EL (cell line): ENCODE measurements at regions not wholly inside any gene's neighbourhood (a gene's known extent, or its start where the extent isn't known, plus 50 kb on each side); places are given as distances from the start of the nearest gene placed in this dataset.
A peak's percentile ranks its signal among the peaks of the same experiment; 100 is the strongest.
"Not testable (repeated sequence)": the region's sequence is repeated elsewhere in the genome, so short reads cannot be mapped to it uniquely, and the experiment has no call there.

ENCODE experiments used
- DNase-seq: peaks from one replicate; pipeline ENCODE4 v3.0.0-alpha.2; 2016

- no peak for DNase-seq
Measured at GRCh38 chr18:2204736-2205135, 366.6 kb downstream of the METTL4 start.

GRCh38 chr18:2207294-2207693, 364.0 kb downstream of the METTL4 start:
- DNase-seq = no peak

- no peak for DNase-seq
Measured at GRCh38 chr18:2212598-2213205, 358.6 kb downstream of the METTL4 start.

GRCh38 chr18:2213905-2214304, 357.4 kb downstream of the METTL4 start:
- no peak for DNase-seq

DNA sequence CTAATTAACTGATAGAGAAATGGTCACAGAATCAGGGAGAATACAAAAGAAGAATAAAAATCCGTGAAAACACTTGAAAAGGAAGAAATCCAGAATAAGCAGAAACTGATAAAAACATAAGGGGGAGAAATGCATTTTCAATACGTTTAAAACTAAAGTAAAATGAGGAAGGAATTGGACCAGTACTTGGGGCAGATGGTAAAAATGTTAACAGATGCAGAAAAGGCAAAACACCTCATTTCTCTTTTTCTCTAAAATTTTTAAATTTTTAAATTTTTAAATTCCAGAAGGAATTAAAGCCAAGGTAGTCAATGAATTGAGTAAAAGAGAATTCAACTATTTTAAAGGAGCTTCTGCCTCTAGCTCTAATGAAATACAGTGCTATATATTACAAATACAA, 353.9 kb downstream of the METTL4 start:
- no peak for DNase-seq

GRCh38 chr18:2218101-2218500, 353.2 kb downstream of the METTL4 start:
- no peak for DNase-seq

DNA sequence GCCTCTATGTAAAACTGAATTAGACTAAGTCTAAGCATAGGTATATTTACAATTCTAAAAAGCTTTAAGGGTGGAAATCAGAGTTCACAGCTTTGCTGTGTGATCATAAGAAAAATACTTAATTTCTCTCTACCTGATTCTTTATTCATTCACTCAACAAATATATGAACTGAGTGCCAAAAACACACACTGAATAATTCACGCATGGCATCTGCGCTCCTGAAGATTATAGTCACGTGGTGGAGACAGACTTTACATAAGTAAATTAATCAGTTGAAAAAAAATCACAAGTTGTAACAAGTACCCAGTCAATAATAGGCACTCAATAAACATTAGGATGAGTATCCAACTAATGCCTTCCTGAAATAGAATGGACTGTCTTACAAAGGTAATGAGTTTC, 351.6 kb downstream of the METTL4 start:
- DNase-seq = no peak

- DNase-seq = no peak
Measured at GRCh38 chr18:2222270-2223185, 348.8 kb downstream of the METTL4 start.

GRCh38 chr18:2223449-2223848, 347.9 kb downstream of the METTL4 start:
- DNase-seq = peak; percentile 9

- peak; percentile 42 for DNase-seq
Measured at GRCh38 chr18:2223849-2224248, 347.5 kb downstream of the METTL4 start.

DNA sequence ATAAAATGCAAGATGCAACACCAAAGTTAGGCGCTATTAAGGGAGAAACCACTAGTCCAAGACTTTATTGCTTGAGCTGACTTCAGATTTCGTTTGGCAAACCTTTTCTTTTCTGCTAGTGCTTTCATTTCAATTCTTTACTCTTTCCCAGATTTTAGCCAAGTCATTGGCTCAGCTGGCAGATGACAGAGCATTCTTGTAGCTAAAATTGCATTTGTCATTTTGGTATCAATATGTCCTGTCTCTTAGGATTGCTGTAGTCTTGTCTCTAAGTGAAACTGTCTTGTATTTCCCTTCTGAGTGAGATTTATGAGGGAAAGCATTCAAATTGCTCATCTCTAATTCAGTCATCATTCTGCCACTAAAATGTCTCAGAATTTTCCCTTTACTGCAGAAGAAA, 335.1 kb downstream of the METTL4 start:
- no peak for DNase-seq

- no peak for DNase-seq
Measured at GRCh38 chr18:2237706-2238105, 333.6 kb downstream of the METTL4 start.

GRCh38 chr18:2240311-2240705, 331.0 kb downstream of the METTL4 start:
- DNase-seq = peak; percentile 11

- DNase-seq = no peak
Measured at GRCh38 chr18:2244641-2245040, 326.7 kb downstream of the METTL4 start.

DNA sequence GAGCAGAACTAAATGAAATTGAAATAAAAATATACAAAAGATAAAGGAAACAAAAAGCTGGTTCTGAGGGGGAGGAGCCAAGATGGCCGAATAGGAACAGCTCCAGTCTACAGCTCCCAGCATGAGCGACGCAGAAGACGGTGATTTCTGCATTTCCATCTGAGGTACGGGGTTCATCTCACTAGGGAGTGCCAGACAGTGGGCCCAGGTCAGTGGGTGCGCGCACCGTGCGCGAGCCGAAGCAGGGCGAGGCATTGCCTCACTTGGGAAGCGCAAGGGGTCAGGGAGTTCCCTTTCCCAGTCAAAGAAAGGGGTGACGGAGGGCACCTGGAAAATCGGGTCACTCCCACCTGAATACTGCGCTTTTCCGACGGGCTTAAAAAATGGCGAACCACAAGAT, 324.2 kb downstream of the METTL4 start:
- DNase-seq = not testable (repeated sequence)

- no peak for DNase-seq
Measured at GRCh38 chr18:2254977-2255376, 316.3 kb downstream of the METTL4 start.

DNA sequence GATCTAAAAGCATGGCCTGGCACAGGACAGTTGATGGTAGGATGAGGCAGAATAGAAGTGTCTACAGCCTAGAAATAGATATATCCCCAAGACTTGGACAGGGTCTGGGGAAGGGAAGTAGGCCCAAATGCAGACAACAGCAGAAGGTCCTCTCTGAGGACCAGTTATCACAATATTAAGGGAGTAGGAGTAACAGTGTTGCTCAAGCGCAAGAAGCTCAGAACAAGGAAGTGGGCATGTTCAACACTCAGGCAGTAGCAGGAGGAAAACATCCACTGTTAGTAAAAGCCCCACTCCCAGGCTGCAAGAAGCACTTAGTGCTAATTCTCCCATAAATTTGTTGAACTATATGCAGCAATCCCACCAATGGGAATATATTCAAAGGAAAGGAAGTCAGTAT, 314.7 kb downstream of the METTL4 start:
- no peak for DNase-seq

GRCh38 chr18:2258954-2259353, 312.4 kb downstream of the METTL4 start:
- DNase-seq = no peak

GRCh38 chr18:2263303-2263890, 307.9 kb downstream of the METTL4 start:
- no peak for DNase-seq

GRCh38 chr18:2274613-2275012, 296.7 kb downstream of the METTL4 start:
- DNase-seq = no peak

DNA sequence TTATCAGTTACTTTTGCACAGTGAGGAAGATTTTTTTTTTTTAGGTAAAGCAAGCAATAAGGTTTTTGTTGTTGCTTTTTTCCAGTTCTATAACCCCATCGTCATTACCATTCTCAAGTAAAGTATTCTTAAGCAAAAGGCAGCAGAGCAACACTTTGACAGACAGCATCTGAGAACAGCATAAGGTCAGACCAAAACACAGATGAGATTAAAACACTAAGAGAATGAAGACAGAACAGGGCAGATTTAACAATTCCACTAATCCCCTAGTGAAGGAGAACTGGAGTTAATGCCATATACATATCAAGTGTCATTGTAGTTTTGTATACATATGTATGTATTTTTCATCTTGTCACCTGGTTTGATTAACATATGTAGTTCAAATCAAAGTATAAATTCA, 290.2 kb downstream of the METTL4 start:
- no peak for DNase-seq

- DNase-seq = no peak
Measured at GRCh38 chr18:2281523-2282199, 289.6 kb downstream of the METTL4 start.

DNA sequence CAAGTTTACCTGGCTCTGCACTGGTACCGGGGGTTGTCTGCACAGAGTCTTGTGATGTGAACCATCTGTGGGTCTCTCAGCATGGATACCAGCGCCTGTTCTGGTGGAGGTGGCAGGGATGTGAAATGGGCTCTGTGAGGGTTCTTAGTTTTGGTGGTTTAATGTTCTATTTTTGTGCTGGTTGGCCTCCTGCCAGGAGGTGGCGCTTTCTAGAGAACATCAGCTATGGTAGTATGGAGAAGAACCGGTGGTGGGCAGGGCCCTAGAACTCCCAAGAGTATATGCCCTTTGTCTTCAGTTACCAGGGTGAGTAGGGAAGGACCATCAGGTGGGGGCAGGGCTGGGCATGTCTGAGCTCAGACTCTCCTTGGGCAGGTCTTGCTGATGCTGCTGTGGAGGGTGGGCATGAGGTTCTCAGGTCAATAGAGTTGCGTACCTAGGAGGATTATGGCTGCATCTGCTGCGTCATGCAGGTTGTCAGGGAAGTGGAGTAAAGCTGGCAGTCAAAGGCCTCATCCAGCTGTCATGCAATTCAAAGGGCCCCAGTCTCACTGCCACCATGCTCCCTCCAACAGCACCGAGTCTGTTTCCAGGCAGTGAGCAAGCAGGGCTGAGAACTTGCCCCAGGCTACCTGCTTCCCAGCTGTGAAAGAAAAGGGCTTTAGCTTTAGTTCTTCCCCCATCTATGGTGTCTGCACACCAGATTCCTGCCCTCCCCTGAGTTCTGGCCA, 278.0 kb downstream of the METTL4 start:
- DNase-seq = no peak
